ENCODE measurements at regions not wholly inside any gene's neighbourhood (a gene's known extent, or its start where the extent isn't known, plus 50 kb on each side); places are given as distances from the start of the nearest gene placed in this dataset.

- TF ChIP-seq, protein P1, sequence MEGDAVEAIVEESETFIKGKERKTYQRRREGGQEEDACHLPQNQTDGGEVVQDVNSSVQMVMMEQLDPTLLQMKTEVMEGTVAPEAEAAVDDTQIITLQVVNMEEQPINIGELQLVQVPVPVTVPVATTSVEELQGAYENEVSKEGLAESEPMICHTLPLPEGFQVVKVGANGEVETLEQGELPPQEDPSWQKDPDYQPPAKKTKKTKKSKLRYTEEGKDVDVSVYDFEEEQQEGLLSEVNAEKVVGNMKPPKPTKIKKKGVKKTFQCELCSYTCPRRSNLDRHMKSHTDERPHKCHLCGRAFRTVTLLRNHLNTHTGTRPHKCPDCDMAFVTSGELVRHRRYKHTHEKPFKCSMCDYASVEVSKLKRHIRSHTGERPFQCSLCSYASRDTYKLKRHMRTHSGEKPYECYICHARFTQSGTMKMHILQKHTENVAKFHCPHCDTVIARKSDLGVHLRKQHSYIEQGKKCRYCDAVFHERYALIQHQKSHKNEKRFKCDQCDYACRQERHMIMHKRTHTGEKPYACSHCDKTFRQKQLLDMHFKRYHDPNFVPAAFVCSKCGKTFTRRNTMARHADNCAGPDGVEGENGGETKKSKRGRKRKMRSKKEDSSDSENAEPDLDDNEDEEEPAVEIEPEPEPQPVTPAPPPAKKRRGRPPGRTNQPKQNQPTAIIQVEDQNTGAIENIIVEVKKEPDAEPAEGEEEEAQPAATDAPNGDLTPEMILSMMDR (conservative IDR thresholded peaks at IDR 0.05; ENCODE audit: low read depth, low read length) = no peak
- TF ChIP-seq EZH2 (IDR thresholded peaks at IDR 0.05; ENCODE audit: low read length, unreplicated experiment) = no peak
These were observed 176.5 kb downstream of the CENPW start for GRCh38 chr6:126516411-126516810.
